HuH-7 (cell line): ENCODE measurements at regions not wholly inside any gene's neighbourhood (a gene's known extent, or its start where the extent isn't known, plus 50 kb on each side); places are given as distances from the start of the nearest gene placed in this dataset.
"Not testable (repeated sequence)": the region's sequence is repeated elsewhere in the genome, so short reads cannot be mapped to it uniquely, and the experiment has no call there.

ENCODE experiments used
- DNase-seq: peaks from one replicate; pipeline ENCODE4 v3.0.0; 2011; ENCODE audit warnings: low spot score

DNA sequence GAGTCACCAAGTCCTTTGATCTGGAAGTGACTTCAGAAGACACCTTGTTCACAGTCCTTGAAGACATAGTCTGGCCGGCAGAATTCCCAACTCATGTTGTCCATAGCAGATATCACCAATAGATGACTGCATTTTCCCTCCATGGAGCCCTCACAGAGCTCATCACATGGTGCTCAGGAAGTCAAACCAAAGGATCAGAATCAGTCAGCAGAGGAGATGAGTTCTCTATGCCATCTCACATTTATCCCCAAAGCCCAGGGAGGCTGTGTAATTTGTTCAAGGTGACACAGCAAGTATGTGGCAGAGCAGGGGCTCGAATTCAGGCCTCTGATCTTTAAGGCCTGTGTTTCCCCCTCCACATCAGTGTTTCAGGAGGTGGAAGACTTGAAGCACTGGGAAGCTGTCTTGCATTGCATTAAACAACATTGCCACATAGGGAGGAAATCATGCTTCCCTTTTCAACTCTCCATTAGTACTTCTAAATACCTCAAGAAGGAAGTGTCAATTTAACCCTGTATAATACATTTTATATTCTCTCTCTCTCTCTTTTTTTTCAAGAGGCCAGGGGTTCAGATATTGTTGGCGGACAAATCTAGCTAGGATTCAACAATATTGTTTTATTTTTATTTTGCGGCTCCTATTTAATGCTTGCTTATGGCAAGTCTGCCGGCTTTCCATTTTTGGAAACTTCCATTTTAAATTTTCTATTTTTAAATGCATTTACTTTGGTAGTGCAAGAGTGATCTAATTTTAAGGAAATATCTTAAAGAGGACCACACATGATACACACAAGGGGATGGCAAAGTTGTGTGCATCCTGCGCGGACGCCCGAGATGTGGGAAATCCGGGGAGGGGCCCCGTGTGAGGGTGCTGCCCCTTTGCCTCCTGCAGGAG, 61.9 kb downstream of the NPIPB5 start:
- DNase-seq, result not testable (repeated sequence)

DNA sequence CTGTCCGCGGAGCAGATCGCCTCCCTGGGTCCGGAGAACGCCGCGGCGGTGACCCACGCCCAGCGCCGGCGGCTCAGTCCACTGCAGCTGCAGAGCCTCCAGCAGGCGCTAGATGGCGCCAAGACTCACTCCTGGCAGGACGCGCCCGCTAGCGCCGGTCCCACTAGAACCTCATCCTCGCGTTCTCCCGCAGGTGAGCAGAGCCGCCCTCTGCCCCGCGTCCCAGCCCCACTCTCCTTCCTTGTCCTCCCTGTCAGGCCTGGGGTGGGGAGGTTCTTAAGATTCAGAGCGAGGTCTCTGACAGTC, 62.5 kb downstream of the NPIPB5 start:
- DNase-seq, result not testable (repeated sequence)

DNA sequence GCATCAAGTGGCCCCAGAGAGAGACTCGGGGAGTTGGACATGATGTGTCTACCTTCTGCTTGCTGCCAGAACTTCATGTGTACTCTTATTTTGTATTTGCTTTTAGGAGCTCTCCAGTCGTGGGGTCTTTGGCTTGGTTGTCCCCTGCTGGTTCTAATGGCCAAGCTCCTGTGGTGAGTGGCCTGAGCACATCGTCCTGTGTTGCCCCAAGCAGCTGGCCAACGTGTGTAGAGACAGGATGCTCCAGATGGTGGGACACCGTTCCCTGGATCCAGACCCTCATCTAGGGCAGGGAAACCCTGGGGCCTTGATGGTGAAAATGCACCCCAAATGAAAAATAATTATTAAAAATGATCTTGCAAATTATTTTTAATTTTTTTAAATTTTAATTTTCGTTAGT, 65.8 kb downstream of the NPIPB5 start:
- not testable (repeated sequence) for DNase-seq

DNA sequence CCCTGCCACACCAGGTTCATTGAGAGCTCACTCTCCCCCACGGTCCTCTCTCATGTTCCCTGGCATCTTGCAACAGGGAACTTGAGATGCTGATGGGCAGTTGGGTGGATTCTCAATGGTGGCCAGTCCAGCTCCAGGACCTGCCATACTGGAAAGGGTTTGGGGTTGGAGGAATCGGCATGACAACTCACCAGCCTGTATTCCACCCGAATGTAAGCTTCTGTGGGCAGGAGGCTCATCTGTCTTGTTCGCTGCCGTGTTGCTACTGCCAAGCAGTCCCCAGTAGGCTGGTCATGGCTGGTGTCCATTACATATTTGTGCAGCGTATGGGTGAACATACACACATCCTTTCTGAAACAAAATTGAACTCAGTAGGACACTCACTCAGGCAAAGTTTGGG, 72.5 kb downstream of the NPIPB5 start:
- not testable (repeated sequence) for DNase-seq

DNA sequence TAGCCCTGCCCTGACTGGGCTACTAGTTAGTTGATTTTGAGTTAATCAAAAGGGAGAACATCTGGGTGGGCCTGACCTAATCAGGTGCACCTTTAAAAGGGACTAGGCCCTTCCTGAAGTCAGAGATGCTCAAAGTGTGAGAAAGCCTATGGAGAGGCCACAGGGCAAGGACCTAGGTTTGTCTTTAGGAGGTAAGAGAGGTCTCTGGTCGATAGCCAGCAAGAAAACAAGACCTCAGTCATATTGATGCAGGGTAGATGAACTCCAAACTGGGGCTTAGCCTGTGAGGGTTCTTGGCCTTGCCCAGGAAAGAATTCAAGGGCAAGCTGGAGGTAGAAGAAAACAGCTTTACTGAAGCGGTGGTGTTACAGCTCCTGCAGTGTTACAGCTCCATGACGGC, 73.8 kb downstream of the NPIPB5 start:
- DNase-seq, result not testable (repeated sequence)

DNA sequence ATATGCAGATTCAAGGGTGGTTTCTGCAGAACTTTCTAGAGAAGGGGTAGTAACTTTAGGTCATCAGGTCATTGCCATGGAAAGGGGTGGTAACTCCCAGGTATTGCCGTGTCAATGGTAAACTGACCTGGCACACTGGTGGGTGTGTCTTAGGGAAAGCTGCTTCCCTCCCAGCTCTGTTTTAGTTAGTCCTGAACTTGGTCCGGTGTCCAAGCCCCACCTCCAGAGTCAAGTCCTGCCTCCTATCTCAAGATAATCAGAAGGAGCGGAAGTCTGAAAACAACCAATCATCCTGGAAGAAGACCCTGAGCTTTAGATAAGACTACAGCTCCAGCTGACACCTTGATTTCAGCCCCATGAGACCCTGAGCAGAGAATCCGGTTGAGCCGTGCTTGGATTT, 74.2 kb downstream of the NPIPB5 start:
- DNase-seq, result not testable (repeated sequence)

DNA sequence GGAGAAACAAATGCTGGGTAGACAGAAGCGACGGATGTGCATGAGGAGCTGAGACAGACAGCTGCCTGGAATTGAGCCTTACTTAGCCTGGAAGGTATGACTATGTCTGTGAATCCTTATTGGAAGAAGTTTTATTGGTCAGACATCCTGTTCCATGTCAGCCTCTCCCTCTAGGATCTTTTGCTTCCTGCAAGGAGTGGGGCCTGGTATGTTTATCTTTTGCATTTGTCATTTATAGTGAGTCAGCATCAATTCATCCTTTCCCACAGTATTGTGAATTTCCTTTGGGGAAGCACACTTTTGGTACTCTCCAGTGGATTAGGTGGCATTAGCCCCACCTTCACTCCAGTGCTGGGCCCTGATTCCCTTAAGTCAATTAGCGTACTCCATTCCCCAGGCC, 74.7 kb downstream of the NPIPB5 start:
- DNase-seq, result not testable (repeated sequence)

DNA sequence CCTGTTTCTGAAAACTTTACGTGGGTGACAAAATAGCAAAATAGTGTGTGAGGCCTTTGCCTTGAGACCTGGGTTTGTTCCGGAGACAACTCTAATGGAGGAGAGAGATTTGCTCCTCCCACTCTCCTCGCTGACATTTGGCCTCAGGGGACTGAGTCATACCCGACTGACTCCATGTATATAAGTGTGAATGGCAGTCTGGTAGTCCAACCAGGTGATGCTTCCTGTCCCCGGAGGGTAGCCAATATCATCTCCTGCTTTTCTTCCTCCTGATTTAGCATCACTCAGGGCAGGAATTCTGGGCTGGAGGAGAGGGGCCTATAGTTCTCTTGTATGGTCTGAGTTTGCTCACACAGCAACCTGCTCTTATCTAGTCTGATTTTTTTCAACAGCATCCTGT, 76.0 kb downstream of the NPIPB5 start:
- not testable (repeated sequence) for DNase-seq

DNA sequence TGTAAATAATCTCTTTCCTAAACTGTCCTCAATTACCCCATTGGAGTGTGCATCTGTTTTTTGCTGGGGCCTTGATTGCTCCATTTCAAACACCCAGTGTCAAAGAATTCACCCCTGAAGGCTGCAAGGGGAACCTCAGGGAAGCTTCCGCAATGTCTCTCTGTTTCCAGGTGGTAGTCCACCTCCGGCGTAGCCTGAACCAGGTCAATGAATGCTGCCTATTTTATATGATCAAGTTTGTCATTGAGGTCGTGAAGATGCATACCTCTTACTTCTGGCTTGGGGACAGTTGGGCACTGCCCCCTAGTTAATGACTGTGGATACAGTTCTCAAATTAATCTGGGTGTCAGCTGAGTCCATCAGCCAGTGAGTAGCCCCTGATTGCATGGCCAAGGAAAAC, 79.1 kb downstream of the NPIPB5 start:
- not testable (repeated sequence) for DNase-seq

DNA sequence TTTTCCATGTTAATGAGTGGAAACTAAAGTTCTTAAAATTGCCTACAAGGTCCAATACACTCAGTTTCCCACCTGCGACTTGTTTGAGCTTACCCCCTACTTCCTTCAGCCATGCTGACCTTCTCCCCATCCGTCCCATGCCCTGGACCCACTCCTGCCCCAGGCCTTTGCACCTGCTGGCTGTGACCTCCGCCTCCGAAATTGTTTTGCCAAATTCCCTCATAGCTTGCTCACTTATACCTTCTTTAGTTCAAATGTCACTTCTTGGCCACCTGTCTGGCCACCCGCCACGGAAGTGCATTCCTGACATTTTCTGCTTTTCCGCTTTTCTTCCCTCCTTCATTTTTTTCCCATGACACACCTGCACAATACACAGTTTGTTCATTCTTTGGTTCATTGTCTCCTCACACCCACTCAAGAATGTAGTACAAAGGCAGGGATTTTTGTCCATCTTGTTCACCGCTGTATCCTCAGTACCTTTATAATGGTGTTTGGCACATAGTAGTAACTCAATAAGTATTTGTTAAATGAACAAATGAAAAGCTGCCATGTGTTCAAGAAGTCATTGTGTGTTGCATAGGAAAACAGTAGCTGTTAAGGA, 85.9 kb downstream of the NPIPB5 start:
- DNase-seq, result not testable (repeated sequence)

DNA sequence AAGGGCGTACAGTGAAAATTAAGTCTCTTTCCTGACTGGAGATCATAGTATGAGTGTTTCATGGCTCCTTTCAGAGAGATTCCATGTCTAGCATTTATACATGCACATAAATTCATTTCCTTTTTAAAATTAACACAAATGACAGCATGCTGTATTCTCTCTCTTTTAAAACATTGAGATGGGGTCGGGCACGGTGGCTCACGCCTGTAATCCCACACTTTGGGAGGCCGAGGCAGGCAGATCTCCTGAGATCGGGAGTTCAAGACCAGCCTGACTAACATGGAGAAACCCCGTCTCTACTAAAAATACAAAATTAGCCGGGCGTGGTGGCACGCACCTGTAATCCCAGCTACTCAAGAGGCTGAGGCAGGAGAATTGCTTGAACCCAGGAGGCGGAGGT, 93.1 kb downstream of the NPIPB5 start:
- DNase-seq, result not testable (repeated sequence)

DNA sequence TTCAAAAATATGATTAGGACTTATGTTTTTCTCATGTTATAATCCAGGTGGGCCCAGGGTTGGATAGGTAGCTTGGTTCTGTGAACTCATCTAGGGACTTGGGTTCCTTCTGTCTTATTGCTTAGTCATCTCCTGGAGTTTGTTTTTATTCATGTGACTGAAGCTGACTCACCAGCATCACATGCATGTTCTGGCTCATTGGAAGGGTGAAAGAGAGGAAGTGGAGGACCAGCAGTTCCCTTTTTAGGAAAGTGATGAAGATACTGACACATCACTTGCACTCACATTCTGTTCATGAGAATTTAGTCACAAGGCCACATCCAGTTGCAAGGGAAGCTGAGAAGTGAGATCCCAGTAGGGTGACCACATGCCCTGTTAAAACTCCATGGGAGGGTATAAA, 95.9 kb downstream of the NPIPB5 start:
- DNase-seq, result not testable (repeated sequence)

DNA sequence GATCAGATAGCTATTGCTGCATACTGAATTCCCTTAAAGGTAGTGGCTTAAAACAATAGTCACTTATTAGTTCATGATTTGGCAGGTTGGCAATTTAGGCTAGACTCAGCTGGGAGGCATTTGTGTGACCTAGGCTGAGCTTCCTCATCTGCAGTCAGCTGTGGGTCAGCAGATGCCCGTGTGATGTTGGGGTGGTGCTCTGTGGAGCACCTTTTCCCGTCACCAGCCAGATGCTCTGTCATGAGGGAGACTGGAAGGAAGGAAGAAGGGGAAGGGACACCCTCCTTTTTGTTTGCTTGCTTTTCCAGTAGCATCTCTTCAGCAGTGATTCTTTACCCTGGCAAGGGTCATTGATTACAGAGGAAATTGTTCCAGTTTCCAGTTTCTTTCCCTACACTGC, 99.1 kb downstream of the NPIPB5 start:
- not testable (repeated sequence) for DNase-seq

DNA sequence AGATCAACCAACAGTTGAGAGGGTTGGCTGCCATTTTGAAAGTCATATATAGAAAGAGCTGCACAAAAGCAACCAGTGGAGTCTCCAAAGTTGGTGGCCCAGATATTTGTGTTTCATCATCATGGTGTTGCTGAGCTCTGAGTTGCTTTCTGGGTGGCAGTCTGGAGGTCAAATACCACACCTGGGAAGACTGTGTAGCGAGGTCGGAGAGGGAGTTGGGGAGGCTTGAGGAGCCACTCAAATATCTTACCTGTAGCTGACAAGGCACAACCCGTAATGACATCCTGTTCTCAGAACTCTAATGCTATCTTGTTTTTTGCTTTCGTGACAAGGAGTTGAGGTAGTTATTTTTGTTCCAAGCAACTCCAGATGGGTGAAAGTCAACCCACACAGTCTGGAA, 100.4 kb downstream of the NPIPB5 start:
- not testable (repeated sequence) for DNase-seq

DNA sequence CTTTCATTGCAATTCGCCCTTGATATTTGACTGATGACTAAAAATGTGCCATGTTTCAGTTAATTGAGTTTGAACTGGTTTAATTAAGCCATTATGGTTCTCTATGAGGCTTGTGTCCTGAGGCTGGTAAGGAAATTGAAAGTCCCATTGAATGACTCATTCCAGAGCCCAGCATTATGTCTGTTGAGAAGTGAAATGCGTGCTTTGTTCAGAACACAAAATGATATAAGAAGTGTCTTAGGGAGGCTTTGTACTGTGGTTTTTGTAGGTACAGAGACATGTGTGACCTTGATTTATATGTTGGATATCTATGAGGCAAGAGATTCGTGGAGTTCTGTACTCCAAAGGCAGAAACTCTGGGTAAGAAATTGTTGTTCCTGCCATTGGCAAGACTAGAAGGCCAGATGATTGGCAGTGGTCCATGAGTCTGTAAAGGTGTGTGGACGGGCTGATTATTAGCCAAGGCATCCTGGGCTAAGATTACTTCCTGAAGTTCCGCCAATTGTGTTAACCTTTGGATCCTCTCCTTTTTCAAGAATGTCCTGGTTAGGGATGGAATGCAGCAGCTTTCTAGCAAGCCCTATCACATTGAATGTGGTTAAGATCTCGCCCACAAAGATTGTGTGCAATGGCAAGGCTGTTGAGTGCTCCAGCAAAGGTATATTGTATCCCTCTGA, 103.7 kb downstream of the NPIPB5 start:
- no peak for DNase-seq

DNA sequence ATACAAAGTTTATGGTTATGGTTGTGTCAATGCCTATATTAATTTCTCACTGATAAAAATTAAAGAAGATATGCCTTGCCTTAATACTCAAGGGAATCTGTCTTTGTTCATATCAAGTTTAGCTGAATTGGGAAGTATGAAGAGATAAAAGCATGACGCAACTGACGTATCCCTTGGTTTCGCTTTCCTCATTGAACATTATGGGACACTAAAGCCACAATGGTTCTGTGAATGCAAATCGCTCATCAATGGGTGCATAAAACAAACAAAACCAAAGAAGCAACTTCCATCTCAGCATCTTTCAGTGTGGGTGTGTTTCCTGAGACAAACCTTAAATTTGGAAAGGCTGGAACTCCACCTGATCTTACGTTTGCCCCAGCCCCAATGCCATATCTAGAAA, 108.2 kb downstream of the NPIPB5 start:
- DNase-seq, result no peak

DNA sequence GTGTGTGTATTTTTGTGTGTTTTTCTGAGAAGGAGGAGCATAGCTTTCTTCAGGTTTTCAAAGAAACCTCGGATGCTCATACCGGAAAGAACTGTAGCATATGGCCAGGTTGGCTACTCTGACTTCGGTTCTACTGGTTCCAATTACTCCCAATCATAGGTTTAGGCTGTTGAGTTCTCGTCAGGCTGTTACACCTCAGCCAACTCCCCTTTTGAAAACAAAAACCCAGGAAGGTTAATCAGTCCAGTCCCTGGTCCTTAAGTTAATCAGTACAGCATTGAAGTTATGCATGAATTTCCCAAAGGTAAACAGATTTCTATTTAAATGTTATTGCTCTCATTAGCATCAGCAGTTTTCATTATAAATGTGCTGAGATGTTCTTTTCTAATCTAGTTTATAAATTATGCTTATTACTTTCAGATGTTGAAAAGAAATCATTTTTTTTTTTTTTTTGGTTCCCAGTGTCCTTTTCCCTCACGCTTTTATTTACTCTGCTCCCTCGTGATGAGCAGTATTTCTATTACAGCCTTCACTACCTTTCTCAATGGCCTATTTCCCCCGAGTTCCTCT, 111.0 kb downstream of the NPIPB5 start:
- no peak for DNase-seq

DNA sequence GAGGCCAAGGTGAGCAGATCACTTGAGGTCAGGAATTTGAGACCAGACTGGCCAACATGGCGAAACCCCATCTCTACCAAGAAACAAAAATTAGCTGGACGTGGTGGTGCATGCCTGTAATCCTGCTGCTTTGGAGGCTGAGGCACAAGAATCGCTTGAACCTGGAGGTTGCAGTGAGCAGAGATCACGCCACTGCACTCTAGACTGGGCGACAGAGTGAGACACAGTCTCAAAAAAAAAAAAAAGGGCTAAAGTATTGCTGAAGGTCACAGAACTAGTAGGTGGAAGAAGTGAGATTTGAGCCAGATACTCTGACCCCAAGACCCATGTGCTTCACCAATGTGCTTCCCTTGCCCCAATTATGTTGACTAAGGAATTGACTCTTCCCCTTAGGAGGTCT, 112.0 kb downstream of the NPIPB5 start:
- no peak for DNase-seq

DNA sequence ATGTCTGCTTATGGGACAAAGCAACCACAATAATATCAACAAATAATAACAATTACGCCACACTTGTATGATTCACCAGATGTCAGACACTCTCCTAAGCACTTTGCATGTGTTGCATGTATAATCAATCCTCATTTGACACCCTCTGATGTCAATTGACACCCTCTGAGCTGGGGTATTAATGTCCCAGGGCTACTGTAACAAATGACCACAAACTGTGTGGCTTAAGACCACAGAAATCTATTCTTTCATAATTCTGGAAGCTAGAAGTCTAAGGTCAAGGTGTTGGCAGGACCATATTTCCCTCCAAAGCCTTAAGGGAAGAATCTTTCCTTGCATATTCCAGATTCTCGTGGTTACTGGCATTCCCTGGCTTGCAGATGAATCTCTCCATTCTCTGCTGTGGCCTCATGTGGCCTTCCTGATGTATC, 112.7 kb downstream of the NPIPB5 start:
- DNase-seq, result no peak

DNA sequence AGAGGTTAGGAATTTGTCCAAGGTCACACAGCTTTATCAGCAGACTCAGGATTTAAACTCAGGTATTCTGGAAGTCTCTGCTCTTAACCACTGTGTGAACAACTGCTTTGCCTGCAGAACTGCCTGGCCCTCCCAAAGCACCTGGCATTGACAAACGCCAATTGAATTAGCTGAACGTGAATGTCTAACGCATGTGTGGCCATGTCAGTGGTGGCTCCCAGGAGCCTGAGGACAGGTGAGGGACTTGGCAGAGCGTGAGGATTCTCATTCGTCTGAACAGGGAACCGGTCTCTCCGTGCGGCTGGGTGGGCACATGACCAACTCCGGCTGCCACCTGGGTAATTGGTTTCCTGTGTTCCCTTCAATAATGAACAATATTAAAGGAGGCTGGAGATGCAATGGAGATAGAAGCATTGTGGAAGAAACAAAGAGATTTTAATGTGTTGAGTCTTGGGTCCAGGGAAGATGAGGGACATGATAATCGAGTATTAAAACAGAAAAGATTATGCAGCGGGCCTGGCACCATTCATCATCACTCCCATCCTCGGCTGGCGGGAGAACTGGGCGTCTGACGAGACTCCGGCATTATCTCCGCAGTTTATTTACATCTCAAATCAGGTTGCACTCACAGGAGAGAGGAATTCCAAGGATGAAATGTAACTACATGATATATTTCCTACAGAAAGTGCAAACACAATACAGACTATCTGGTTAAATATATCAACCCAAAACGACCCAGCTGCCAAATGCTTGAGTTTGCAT, 113.5 kb downstream of the NPIPB5 start:
- no peak for DNase-seq

DNA sequence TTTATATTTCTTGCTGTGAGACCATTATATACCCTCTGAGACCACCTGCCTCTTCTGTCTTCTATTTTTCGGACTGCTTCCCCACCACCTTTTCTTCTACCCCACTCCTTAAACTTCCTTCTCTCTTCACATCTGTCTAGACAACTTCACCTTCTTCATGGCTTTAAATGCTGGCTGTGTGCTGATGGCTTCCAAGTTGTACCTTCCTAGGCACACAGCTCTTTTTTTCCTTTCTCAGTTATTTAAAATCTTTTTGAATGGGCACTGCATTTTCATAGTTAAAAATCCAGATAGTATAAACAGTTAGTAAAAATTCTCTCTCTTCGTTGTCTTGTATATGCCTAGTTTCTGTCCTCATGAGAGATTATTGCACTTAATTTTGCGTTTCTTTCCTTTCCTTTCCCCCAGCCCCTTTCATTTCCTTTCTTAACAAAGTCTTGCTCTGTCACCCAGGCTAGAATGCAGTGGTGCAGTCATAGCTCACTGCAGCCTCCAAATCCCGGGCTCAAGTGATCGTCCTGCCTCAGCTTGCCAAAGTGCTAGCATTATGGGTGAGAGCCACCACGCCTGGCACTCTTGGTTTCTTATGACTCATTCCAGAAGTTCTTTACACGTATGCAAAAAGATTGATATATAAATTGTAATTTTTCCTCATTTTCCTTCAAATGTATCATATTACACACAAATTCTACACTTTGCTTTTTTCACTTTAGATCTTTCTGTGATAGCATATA, 114.3 kb downstream of the NPIPB5 start:
- no peak for DNase-seq
